GM12875 (cell line): ENCODE measurements at regions not wholly inside any gene's neighbourhood (a gene's known extent, or its start where the extent isn't known, plus 50 kb on each side); places are given as distances from the start of the nearest gene placed in this dataset.

Experiments used
- H3K4me3 ChIP-seq: one replicate; pipeline ENCODE4 v1.5.1; 2011; ENCODE audit warnings: low read depth, low read length, control low read depth
- TF ChIP-seq, protein P1 (sequence below): IDR thresholded peaks from 2 replicates; pipeline ENCODE4 v1.5.1; 2011; ENCODE audit warnings: low read depth, mild to moderate bottlenecking, control low read depth, inconsistent platforms, low read length, moderate library complexity, borderline replicate concordance; ENCODE audit not compliant: insufficient read depth

DNA sequence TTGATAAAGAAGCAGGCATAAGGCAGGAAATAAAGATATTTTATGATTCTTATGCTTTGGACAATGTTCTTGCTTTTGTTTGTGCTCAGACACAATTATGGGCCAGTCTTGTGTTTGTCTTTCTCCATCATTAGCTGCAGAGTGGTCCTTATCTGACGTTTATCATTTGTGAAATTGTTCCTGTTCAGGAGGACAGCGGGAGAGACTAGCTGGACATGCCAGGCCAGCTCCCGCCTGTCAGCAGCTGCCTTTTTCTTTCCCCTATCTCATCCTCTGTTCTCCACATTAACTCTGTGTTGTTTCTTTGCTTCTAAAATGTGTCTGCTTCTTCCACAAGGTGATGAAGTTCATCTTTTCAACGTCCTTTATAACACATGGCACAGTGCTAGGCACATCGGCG lies 333.5 kb downstream of the NPIPA8 start:
- no peak overlapping the region for H3K4me3 ChIP-seq
- TF ChIP-seq, protein P1, sequence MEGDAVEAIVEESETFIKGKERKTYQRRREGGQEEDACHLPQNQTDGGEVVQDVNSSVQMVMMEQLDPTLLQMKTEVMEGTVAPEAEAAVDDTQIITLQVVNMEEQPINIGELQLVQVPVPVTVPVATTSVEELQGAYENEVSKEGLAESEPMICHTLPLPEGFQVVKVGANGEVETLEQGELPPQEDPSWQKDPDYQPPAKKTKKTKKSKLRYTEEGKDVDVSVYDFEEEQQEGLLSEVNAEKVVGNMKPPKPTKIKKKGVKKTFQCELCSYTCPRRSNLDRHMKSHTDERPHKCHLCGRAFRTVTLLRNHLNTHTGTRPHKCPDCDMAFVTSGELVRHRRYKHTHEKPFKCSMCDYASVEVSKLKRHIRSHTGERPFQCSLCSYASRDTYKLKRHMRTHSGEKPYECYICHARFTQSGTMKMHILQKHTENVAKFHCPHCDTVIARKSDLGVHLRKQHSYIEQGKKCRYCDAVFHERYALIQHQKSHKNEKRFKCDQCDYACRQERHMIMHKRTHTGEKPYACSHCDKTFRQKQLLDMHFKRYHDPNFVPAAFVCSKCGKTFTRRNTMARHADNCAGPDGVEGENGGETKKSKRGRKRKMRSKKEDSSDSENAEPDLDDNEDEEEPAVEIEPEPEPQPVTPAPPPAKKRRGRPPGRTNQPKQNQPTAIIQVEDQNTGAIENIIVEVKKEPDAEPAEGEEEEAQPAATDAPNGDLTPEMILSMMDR, result no peak

- TF ChIP-seq, protein P1, result no peak
- H3K4me3 ChIP-seq, result no peak overlapping the region
Measured at GRCh38 chr16:17998996-17999395, 337.5 kb downstream of the NPIPA8 start.

DNA sequence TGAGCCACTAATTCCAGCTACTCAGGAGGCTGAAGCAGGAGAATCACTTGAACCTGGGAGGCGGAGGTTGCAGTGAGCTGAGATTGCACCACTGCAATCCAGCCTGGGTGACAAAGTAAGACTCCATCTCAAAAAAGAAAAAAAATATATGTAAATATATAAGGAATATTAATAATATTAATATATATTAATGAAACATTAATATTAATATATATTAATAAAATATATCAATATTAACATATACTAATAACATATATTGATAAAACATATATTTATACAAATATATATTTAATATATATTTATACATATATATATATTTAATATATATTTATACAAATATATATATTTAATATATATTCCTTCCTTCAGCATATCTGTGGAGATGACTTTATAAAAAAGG lies 338.0 kb downstream of the NPIPA8 start:
- TF ChIP-seq, protein P1, result no peak
- H3K4me3 ChIP-seq, result no peak overlapping the region

DNA sequence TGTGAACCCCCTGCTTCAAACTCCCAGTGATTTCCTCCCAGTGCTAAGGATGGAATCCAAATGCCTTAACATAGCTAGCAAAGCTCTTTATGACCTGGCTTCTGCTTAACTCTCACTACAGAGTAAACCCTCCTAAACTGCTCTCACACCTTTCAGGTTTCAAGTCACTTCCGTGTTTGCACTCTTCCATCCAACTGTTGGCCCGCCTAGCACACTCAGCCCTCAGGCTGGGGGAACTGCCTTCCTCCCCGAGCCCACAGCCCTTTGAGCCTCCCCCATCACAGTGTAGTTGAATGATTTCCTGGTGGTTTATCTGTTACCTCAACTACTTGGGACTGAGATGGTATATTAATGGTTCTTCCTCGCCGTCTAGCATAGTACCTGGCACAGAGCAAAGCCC lies 342.5 kb downstream of the NPIPA8 start:
- TF ChIP-seq, protein P1, result no peak
- H3K4me3 ChIP-seq, result no peak overlapping the region

GRCh38 chr16:17992416-17992815 lies 344.1 kb downstream of the NPIPA8 start:
- no peak overlapping the region for H3K4me3 ChIP-seq
- TF ChIP-seq, protein P1, result no peak

- H3K4me3 ChIP-seq, result no peak overlapping the region
- TF ChIP-seq, protein P1, result no peak
Measured at GRCh38 chr16:17989255-17989654, 347.3 kb downstream of the NPIPA8 start.

DNA sequence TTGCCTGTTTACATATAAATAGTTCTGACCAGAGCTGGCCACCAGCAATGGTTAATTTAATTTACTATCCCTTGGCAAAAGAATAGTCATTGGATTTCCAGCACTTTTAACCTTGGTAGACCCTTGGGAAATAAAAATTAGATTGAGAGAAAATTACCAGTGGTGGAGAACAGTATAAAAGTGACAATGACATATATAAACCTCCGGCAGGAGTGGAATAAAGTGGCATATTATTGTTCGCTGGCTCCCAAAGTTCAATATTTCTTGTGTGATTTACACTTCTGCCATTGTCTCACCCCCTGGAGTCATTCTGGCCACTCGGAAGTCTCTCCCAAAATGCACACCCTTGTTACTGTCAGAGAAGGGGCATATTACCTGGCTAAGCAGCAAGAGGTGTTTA lies 347.7 kb downstream of the NPIPA8 start:
- TF ChIP-seq, protein P1, result no peak
- H3K4me3 ChIP-seq, result no peak overlapping the region
